ENCODE measurements at regions not wholly inside any gene's neighbourhood (a gene's known extent, or its start where the extent isn't known, plus 50 kb on each side); places are given as distances from the start of the nearest gene placed in this dataset.

GRCh38 chr17:31748881-31749280, 110.2 kb downstream of the COPRS start:
- TF ChIP-seq POLR2A (IDR thresholded peaks at IDR 0.05): no peak
- TF ChIP-seq EP300 (IDR thresholded peaks at IDR 0.05; ENCODE audit: low read depth): no peak
- no peak for TF ChIP-seq CTCF (IDR thresholded peaks at IDR 0.05)
